ENCODE measurements at regions not wholly inside any gene's neighbourhood (a gene's known extent, or its start where the extent isn't known, plus 50 kb on each side); places are given as distances from the start of the nearest gene placed in this dataset.

- TF ChIP-seq EZH2 (IDR thresholded peaks at IDR 0.05; ENCODE audit: borderline replicate concordance, control insufficient read depth, low read depth, low read length): no peak
- TF ChIP-seq CTCF (IDR thresholded peaks at IDR 0.05 in 2 of 3, conservative IDR thresholded peaks at IDR 0.05 in 1 of 3; ENCODE audit: control insufficient read depth in 2 of 3, extremely low read depth in 1 of 3, insufficient read depth in 1 of 3, low read depth in 3 of 3, low read length in 3 of 3): no peak
- TF ChIP-seq USF1 (IDR thresholded peaks at IDR 0.05; ENCODE audit: borderline replicate concordance, extremely low read length, insufficient read depth, low read depth, low read length): no peak
- no peak for TF ChIP-seq BMI1 (IDR thresholded peaks at IDR 0.05; ENCODE audit: borderline replicate concordance)
- no peak for TF ChIP-seq ATF3 (IDR thresholded peaks at IDR 0.05; ENCODE audit: borderline replicate concordance, extremely low read depth, low read depth, low read length)
- no peak for TF ChIP-seq ZNF24 (IDR thresholded peaks at IDR 0.05)
- no peak for TF ChIP-seq POLR2A (IDR thresholded peaks at IDR 0.05; ENCODE audit: low read depth, low read length)
- no peak for TF ChIP-seq SMARCA5 (IDR thresholded peaks at IDR 0.05)
- TF ChIP-seq ATF2 (IDR thresholded peaks at IDR 0.05; ENCODE audit: low read length): no peak
- TF ChIP-seq CUX1 (IDR thresholded peaks at IDR 0.05; ENCODE audit: insufficient replicate concordance, low read depth, low read length): no peak
- TF ChIP-seq RUNX3 (IDR thresholded peaks at IDR 0.05; ENCODE audit: low read length): no peak
- TF ChIP-seq SKIL (IDR thresholded peaks at IDR 0.05; ENCODE audit: low read depth, poor library complexity, severe bottlenecking): no peak
- no peak for TF ChIP-seq CHD4 (IDR thresholded peaks at IDR 0.05)
- TF ChIP-seq KLF5 (IDR thresholded peaks at IDR 0.05; ENCODE audit: partially characterized antibody): no peak
Measured at GRCh38 chr16:63131503-63131902, 1095.3 kb upstream of the CDH8 start.
